Body of pancreas (tissue), 4 donors: ENCODE measurements at regions not wholly inside any gene's neighbourhood (a gene's known extent, or its start where the extent isn't known, plus 50 kb on each side); places are given as distances from the start of the nearest gene placed in this dataset.

ENCODE experiments used
- CTCF ChIP-seq, 7 experiments: fragments of 450-650 bp in 4 of 7; fragments of 200-600 bp in 3 of 7; sonication (generic) in 3 of 7; IDR thresholded peaks; one replicate each; pipeline ENCODE4 v1.5.1; 2016 to 2019; ENCODE audit warnings: antibody characterized with exemption in 7 of 7
- POLR2A ChIP-seq, 3 donors: fragments of 450-650 bp; IDR thresholded peaks; one replicate each; pipeline ENCODE4 v1.6.1; 2016; ENCODE audit warnings: antibody characterized with exemption in 3 of 3, mild to moderate bottlenecking in 2 of 3

- TF ChIP-seq CTCF (IDR thresholded peaks at IDR 0.05) (no peak), POLR2A (IDR thresholded peaks at IDR 0.05) (no peak)
Measured at GRCh38 chr18:78115896-78116561, 863.6 kb upstream of the SALL3 start.
